DMS53 treated with DMSO at 0.1 percent for 48 hours (cell line): ENCODE measurements at regions not wholly inside any gene's neighbourhood (a gene's known extent, or its start where the extent isn't known, plus 50 kb on each side); places are given as distances from the start of the nearest gene placed in this dataset.

Source experiments
- DNase-seq: peaks from one replicate; lab custom pipeline; 2025; ENCODE audit not compliant: unreplicated experiment; lab: John Stamatoyannopoulos, UW

GRCh38 chr3:74564560-74564959 lies 49.9 kb downstream of the CNTN3 start:
- DNase-seq, result no peak

- DNase-seq, result no peak
Observed at GRCh38 chr3:74562558-74563269, 51.7 kb downstream of the CNTN3 start.

GRCh38 chr3:74561881-74562280 lies 52.6 kb downstream of the CNTN3 start:
- no peak for DNase-seq

GRCh38 chr3:74559261-74559660 lies 55.2 kb downstream of the CNTN3 start:
- DNase-seq, result no peak

GRCh38 chr3:74550686-74551085 lies 63.8 kb downstream of the CNTN3 start:
- DNase-seq, result no peak

DNA sequence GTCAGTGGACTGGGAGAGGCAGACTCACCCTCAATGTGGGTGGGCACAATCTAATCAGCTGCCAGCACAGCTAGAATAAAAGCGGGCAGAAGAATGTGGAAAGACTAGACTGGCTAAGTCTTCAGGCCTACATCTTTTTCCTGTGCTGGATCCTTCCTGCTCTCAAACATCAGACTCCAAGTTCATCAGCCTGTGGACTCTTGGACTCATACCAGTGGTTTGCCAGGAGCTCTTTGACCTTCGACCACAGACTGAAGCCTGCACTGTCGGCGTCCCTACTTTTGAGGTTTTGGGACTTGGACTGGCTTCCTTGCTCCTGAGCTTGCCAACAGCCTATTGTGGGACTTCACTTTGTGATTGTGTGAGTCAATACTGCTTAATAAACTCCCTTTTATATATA lies 68.0 kb downstream of the CNTN3 start:
- DNase-seq, result no peak

GRCh38 chr3:74542441-74542840 lies 72.0 kb downstream of the CNTN3 start:
- DNase-seq, result no peak

DNA sequence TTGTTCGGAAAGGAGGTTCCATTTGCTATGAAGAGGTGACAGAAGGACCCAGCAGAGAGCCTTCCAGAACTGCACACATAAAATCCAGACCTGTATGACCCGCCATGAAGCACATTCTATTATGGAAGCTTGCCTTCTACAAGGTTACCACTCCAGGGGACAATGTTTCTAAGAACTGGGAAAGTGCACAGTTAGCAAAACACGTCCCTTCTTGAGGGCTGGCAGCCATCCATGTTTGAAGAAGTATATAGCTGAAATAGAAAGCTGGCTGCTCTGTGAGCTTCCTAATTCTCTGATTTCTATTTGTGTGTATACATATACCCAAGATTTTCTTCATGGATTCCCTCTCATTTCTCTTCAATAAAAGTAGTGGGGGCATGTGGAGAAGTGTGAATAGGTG lies 74.6 kb downstream of the CNTN3 start:
- DNase-seq, result no peak

DNA sequence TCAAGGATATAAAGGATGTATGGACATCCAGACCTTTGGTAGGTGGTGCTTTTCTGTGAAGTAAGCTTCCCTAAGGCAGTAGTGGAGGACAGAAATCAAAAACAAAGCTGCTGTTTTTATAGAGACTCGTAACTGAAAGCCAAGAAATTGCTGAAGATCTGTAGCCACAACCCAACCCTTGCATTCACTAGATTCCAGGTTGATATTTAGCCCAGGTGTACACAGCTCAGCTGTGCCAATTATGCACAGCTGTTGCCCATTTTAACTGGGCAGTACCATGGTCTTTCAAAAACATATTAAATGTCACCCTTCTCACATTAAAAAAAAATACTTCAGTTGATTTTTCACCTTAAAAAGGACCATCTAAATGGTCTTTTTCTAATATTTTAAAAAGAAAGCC lies 75.8 kb downstream of the CNTN3 start:
- no peak for DNase-seq

GRCh38 chr3:74537857-74538256 lies 76.6 kb downstream of the CNTN3 start:
- no peak for DNase-seq

- no peak for DNase-seq
Observed at GRCh38 chr3:74537164-74537563, 77.3 kb downstream of the CNTN3 start.

DNA sequence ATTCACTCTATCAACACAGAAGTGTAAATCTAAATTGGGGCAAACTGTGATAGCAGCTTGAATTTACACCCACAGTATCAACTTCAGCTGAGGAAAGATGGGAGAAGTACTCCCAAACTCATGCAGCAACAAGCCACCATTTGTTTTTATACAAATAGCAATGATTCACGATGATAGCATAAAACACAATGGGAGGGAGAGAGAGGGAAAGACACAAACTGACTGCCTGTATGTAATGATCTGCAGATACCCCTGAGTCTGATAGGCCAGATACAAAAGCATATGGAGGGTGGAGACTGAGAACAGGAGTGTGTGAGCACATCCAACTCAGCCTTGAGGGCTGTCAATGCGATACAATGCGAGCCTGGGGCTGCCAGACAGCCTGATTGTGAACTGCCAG lies 79.2 kb downstream of the CNTN3 start:
- DNase-seq, result no peak

DNA sequence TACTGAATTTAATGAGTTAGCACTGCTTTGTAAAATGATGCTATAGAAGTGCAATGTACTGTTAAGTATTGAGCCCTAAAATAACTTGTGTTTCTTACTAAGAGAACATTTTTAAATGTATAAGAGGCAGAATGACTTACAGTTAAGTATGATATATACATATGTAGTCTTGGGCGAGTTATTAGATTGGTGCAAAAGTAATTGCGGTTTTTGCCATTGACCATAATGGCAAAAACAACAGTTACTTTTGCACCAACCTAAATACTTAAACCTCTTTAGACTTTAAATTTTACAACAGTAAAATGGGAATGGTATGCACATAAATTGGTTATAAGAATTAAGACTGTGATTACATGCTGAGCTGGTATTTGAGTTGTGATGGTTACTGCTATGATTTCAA lies 79.8 kb downstream of the CNTN3 start:
- DNase-seq, result no peak

DNA sequence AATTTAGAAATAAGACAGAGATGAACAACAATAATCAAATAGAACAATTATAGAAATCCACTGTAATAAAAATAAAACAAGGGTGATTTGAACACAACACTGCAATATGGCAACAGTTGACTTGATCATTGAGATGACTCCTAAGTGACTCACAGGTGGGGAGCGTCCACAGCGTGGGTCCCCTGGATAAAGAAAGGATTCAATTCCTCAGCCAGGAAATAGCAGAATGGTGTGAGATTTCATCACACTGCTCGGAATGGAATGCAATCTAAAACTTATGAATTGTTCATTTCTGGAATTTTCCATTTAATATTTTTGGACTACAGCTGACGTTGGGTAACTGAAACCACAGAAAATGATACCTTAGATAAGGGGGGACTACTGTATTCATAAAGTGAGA lies 82.0 kb downstream of the CNTN3 start:
- no peak for DNase-seq

DNA sequence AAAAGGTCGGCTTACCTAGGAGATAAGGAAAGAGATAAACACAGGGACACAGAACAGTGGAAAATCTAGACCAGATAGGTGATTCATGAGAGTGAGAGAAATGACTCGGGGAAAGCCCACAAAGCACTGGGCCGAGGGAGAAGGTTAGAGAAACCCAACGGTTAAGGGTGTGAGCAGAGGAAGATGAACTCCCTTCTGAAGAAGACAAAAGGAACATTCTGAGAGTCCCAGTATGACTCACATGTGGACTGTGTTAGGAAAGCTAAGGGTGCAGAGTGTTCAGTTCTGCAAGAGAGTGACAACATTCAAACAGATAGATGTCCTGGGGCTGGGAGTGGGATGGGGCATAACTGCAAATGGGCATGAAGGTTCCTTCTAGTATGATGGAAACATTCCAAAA lies 83.0 kb downstream of the CNTN3 start:
- DNase-seq, result no peak

DNA sequence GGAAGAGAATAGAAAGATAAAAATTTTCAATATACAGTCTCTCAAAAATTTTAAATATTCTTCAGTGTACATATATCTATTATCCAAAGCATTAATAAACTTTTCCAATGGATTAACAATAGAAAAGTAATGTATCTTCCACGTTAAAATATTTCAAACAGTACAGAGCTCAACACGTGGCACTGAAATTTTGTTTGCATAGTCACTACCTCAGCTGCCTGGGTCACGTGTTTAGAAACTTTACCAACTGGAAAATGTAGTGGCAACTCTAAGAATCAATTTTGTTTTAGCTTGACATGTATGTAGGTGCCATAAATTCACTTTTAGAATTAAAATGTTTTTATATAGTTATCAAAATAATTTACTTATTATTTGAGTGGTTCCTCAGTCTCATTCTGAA lies 85.3 kb downstream of the CNTN3 start:
- no peak for DNase-seq

- no peak for DNase-seq
Observed at GRCh38 chr3:74527566-74527965, 86.9 kb downstream of the CNTN3 start.

DNA sequence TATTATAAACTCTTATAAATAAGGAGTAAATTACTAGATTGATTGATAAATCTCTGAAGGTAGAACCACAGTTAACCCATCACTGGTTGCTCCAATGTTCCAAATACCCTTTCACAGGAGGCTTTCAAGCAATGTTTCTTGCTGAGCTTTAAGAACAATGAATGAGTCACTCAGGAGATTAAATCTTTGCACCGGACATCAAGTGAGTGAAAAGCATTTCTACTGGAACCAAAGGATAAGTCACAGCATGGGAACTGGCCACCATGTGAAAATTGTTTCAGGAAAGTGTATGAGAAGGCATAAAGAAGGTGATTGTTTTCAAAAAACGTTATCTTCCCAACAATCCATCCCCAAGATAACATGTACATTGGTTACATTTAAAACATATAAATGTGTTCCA lies 90.6 kb downstream of the CNTN3 start:
- no peak for DNase-seq

DNA sequence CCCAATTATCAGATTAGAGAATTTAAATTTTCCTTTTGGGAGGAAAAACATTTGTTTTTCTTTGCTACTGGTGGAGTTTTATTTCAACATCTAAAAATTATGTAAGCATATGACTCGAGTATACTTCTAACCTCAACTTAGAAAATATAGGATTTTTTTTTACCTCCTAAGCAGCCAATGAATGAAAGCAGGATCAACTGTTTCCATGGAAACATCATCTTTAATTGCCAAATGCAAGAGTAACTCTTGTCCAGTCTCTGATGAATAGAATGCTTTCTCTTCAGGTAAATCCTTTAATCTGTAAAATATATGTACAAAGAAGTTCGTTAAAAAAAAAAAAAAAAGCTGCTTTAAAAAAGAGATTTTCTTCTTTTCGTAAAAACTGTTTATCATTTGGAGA lies 93.6 kb downstream of the CNTN3 start:
- no peak for DNase-seq

- DNase-seq, result no peak
Observed at GRCh38 chr3:74518610-74519009, 95.8 kb downstream of the CNTN3 start.

DNA sequence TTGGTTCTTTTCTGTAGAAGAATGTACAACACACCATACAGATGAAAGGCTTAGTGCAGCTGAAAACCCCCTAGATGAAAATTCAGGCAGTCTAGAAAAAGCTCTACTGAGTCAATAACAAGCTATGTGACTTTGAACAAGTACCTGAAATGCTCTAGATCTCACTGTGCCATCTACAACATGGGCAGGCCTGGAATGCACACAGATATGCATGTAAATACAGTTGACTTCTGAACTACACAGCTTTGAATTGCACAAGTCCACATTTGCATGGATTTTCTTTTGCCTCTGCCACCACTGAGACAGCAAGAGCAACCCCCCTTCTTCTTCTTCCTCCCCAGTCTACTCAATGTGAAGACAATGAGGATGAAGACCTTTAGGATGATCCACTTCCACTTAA lies 98.4 kb downstream of the CNTN3 start:
- DNase-seq, result no peak

DNA sequence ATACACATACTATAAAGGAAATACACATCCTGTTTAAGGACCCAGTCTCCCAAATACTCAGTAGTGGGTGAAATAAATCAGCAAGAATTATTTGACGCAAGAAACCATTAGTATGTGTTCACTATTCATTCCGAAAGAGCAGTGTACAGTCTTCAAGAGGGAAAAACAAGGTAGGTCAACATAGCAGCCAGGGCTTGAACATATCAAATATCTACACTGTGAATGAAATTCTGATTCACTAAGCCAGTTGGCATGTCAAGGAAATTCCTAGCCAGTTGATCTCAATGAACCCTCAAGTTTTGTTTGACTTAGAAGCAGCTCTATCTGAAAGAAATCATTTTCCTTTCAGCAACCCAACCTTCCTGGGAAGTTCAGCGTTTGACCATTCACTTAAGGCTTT lies 99.0 kb downstream of the CNTN3 start:
- DNase-seq, result no peak

- DNase-seq, result no peak
Observed at GRCh38 chr3:74511078-74511477, 103.4 kb downstream of the CNTN3 start.
